SK-N-SH treated with all-trans-retinoic acid at 6 μM for 48 hours (cell line): ENCODE measurements at regions not wholly inside any gene's neighbourhood (a gene's known extent, or its start where the extent isn't known, plus 50 kb on each side); places are given as distances from the start of the nearest gene placed in this dataset.

Experiments
- ARNTL ChIP-seq: fragments of 450-650 bp; formaldehyde crosslinking; IDR thresholded peaks from 2 replicates; pipeline ENCODE4 v1.5.0; 2020; ENCODE audit warnings: low read depth, mild to moderate bottlenecking, moderate library complexity, borderline replicate concordance
- BACH2 ChIP-seq: fragments of 250-450 bp; sonication (Bioruptor Pico); IDR thresholded peaks from 2 replicates; pipeline ENCODE4 v1.9.0; 2021; ENCODE audit warnings: mild to moderate bottlenecking, borderline replicate concordance
- CSDC2 ChIP-seq: fragments of 250-450 bp; sonication (Bioruptor Pico); IDR thresholded peaks from 2 replicates; pipeline ENCODE4 v1.5.0; 2020; ENCODE audit warnings: mild to moderate bottlenecking, moderate library complexity
- CSRNP3 ChIP-seq: fragments of 250-450 bp; sonication (Bioruptor Pico); IDR thresholded peaks from 2 replicates; pipeline ENCODE4 v1.5.1; 2021; ENCODE audit warnings: mild to moderate bottlenecking, moderate library complexity
- GLIS3 ChIP-seq: fragments of 250-450 bp; sonication (Bioruptor Pico); IDR thresholded peaks from 2 replicates; pipeline ENCODE4 v1.5.0; 2020; ENCODE audit warnings: mild to moderate bottlenecking, moderate library complexity
- PATZ1 ChIP-seq: fragments of 250-450 bp; sonication (Bioruptor Pico); IDR thresholded peaks from 2 replicates; pipeline ENCODE4 v1.8.0; 2020; ENCODE audit warnings: mild to moderate bottlenecking, moderate library complexity, borderline replicate concordance
- POU6F1 ChIP-seq: fragments of 250-450 bp; sonication (Bioruptor Pico); IDR thresholded peaks from 2 replicates; pipeline ENCODE4 v1.8.0; 2021; ENCODE audit warnings: low read depth, mild to moderate bottlenecking, moderate library complexity, borderline replicate concordance
- SNAI2 ChIP-seq: fragments of 250-450 bp; sonication (Bioruptor Pico); IDR thresholded peaks from 2 replicates; pipeline ENCODE4 v1.5.0; 2020; ENCODE audit warnings: mild to moderate bottlenecking, moderate library complexity
- TCF4 ChIP-seq: fragments of 250-450 bp; sonication (Bioruptor Pico); IDR thresholded peaks from 2 replicates; pipeline ENCODE4 v1.8.0; 2021; ENCODE audit warnings: mild to moderate bottlenecking, moderate library complexity, borderline replicate concordance
- ZC3H10 ChIP-seq: fragments of 250-450 bp; sonication (Bioruptor Pico); IDR thresholded peaks from 2 replicates; pipeline ENCODE4 v1.5.1; 2021; ENCODE audit warnings: mild to moderate bottlenecking, moderate library complexity
- ZFP30 ChIP-seq: fragments of 450-650 bp; formaldehyde crosslinking; IDR thresholded peaks from 2 replicates; pipeline ENCODE4 v1.5.0; 2022; ENCODE audit warnings: mild to moderate bottlenecking, moderate library complexity
- ZNF8 ChIP-seq: fragments of 450-650 bp; formaldehyde crosslinking; IDR thresholded peaks from 2 replicates; pipeline ENCODE4 v1.5.0; 2020; ENCODE audit warnings: mild to moderate bottlenecking, moderate library complexity
- TF ChIP-seq, protein P1 (sequence below): fragments of 250-450 bp; sonication (Bioruptor Pico); IDR thresholded peaks from 2 replicates; pipeline ENCODE4 v1.5.1; 2020; ENCODE audit warnings: low read depth, mild to moderate bottlenecking, moderate library complexity

GRCh38 chr2:66331176-66331575 is 103.7 kb upstream of the MEIS1 start:
- no peak for TF ChIP-seq PATZ1
- TF ChIP-seq SNAI2 (CRISPR knock-in tag), result no peak
- no peak for TF ChIP-seq CSDC2 (CRISPR knock-in tag)
- TF ChIP-seq ZC3H10 (CRISPR knock-in tag), result no peak
- TF ChIP-seq, protein P1, sequence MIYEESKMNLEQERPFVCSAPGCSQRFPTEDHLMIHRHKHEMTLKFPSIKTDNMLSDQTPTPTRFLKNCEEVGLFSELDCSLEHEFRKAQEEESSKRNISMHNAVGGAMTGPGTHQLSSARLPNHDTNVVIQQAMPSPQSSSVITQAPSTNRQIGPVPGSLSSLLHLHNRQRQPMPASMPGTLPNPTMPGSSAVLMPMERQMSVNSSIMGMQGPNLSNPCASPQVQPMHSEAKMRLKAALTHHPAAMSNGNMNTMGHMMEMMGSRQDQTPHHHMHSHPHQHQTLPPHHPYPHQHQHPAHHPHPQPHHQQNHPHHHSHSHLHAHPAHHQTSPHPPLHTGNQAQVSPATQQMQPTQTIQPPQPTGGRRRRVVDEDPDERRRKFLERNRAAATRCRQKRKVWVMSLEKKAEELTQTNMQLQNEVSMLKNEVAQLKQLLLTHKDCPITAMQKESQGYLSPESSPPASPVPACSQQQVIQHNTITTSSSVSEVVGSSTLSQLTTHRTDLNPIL (CRISPR knock-in tag), result no peak
- no peak for TF ChIP-seq ZFP30
- TF ChIP-seq CSRNP3 (CRISPR knock-in tag), result no peak
- TF ChIP-seq ZNF8 (CRISPR knock-in tag), result no peak
- TF ChIP-seq GLIS3 (CRISPR knock-in tag), result no peak
- TF ChIP-seq TCF4, result no peak
- TF ChIP-seq POU6F1, result no peak
- TF ChIP-seq ARNTL (CRISPR knock-in tag), result no peak
- no peak for TF ChIP-seq BACH2 (CRISPR knock-in tag)
